ENCODE measurements at regions not wholly inside any gene's neighbourhood (a gene's known extent, or its start where the extent isn't known, plus 50 kb on each side); places are given as distances from the start of the nearest gene placed in this dataset.

- no peak for TF ChIP-seq ZNF507 (tag; conservative IDR thresholded peaks at IDR 0.05)
These were observed 117.4 kb downstream of the TES start (continued) for GRCh38 chr7:116327752-116328151.

GRCh38 chr7:116328161-116328560 is 117.8 kb downstream of the TES start:
- Histone ChIP-seq H3K27ac (ENCODE audit: extremely low read depth, low read depth, low read length) (no peak overlapping the region), H3K27me3 (ENCODE audit: control insufficient read depth in 2 of 2, insufficient read depth in 2 of 2, low read length in 2 of 2) (peaks cover 7 to 14% of the 10 kb centered on the region in 2 experiments; a peak in 3 of 5 replicates), H3K4me2 (ENCODE audit: insufficient read depth, low read length) (no peak overlapping the region), H3K4me1 (replicated peaks in 1 of 2; ENCODE audit: control insufficient read depth in 2 of 2, insufficient read depth in 2 of 2, low read length in 2 of 2) (no peaks in the 10 kb centered on the region), H3K9me3 (replicated peaks; ENCODE audit: control insufficient read depth, insufficient read depth, low read depth, low read length) (no peaks in the 10 kb centered on the region), H3K9me1 (ENCODE audit: control insufficient read depth, insufficient read depth, low read length) (no peaks in the 10 kb centered on the region), H2AFZ (ENCODE audit: low read depth, low read length) (no peak overlapping the region), H3K36me3 (ENCODE audit: control insufficient read depth, insufficient read depth, low read length) (no peaks in the 10 kb centered on the region), H3K79me2 (ENCODE audit: control insufficient read depth, insufficient read depth, low read length) (no peaks in the 10 kb centered on the region), H4K20me1 (replicated peaks; ENCODE audit: control insufficient read depth, insufficient read depth, low read length) (no peaks in the 10 kb centered on the region), H3K9ac (ENCODE audit: insufficient read depth in 1 of 2, low read depth in 2 of 2, low read length in 2 of 2) (no peak overlapping the region), H3K4me3 (no peak overlapping the region)
- WGBS (ENCODE audit: insufficient coverage, low coverage, missing lambda C conversion rate): 0% methylated on average over 1 of the region's 1 CpG
- in situ Hi-C loops (cut with MboI): no loop called here
- POLR2A ChIA-PET: interaction anchor here (0.6 kb wide), 1 partner anchor 23 kb away, joined by 3 read pairs; no protein-coding TSS in a partner anchor
- DNase-seq (ENCODE audit: extremely low read depth in 1 of 4, low spot score in 3 of 4) (no peak), ATAC-seq (no peak), FAIRE-seq (no peak)
- no TSS peak for BruUV-seq (replicated peaks)
- no peak for TF ChIP-seq PYGO2 (tag; IDR thresholded peaks at IDR 0.05)
- CTCF ChIA-PET (ENCODE audit: low intra/inter-chr PET ratio): no interaction called here
- intact Hi-C loops (cut with micrococcal nuclease): no loop called here

GRCh38 chr7:116329686-116330503 is 119.6 kb downstream of the TES start:
- BruUV-seq (replicated peaks): no TSS peak
- Histone ChIP-seq H3K4me1 (replicated peaks in 1 of 2; ENCODE audit: control insufficient read depth in 2 of 2, insufficient read depth in 2 of 2, low read length in 2 of 2) (no peaks in the 10 kb centered on the region), H3K36me3 (ENCODE audit: control insufficient read depth, insufficient read depth, low read length) (no peaks in the 10 kb centered on the region), H4K20me1 (replicated peaks; ENCODE audit: control insufficient read depth, insufficient read depth, low read length) (no peaks in the 10 kb centered on the region), H3K27ac (ENCODE audit: extremely low read depth, low read depth, low read length) (no peak overlapping the region), H3K4me3 (no peak overlapping the region), H3K9ac (ENCODE audit: insufficient read depth in 1 of 2, low read depth in 2 of 2, low read length in 2 of 2) (no peak overlapping the region), H2AFZ (ENCODE audit: low read depth, low read length) (no peak overlapping the region), H3K27me3 (ENCODE audit: control insufficient read depth in 2 of 2, insufficient read depth in 2 of 2, low read length in 2 of 2) (peaks cover 7 to 14% of the 10 kb centered on the region in 2 experiments; a peak in 4 of 5 replicates), H3K9me1 (ENCODE audit: control insufficient read depth, insufficient read depth, low read length) (no peaks in the 10 kb centered on the region), H3K9me3 (replicated peaks; ENCODE audit: control insufficient read depth, insufficient read depth, low read depth, low read length) (no peaks in the 10 kb centered on the region), H3K79me2 (ENCODE audit: control insufficient read depth, insufficient read depth, low read length) (no peaks in the 10 kb centered on the region), H3K4me2 (ENCODE audit: insufficient read depth, low read length) (no peak overlapping the region)
- intact Hi-C loops (cut with micrococcal nuclease): no loop called here
- ATAC-seq (no peak), DNase-seq (ENCODE audit: extremely low read depth in 1 of 4, low spot score in 3 of 4) (no peak), FAIRE-seq (no peak)
- ChIA-PET POLR2A (interaction anchor here (0.6 to 0.9 kb wide), 3 partner anchors 21 to 165 kb away, joined by 3 to 4 read pairs (median 3); no protein-coding TSS in a partner anchor), CTCF (ENCODE audit: low intra/inter-chr PET ratio) (no interaction called here)
- in situ Hi-C loops (cut with MboI): no loop called here
- 0% methylated on average over 1 of the region's 1 CpG for WGBS (ENCODE audit: insufficient coverage, low coverage, missing lambda C conversion rate)
- no peak for TF ChIP-seq ZNF384 (IDR thresholded peaks at IDR 0.05; ENCODE audit: low read depth, low read length)
- TF ChIP-seq ZKSCAN1 (IDR thresholded peaks at IDR 0.05; ENCODE audit: low read depth, low read length): no peak
- no peak for TF ChIP-seq ZEB2 (IDR thresholded peaks at IDR 0.05)
- no peak for TF ChIP-seq SREBF1 (IDR thresholded peaks at IDR 0.05; ENCODE audit: borderline replicate concordance, low read depth, low read length)

Measured in K562 (cell line).